ENCODE measurements at regions not wholly inside any gene's neighbourhood (a gene's known extent, or its start where the extent isn't known, plus 50 kb on each side); places are given as distances from the start of the nearest gene placed in this dataset.

GRCh38 chr3:154955907-154956533 is 124.1 kb upstream of the MME start:
- TF ChIP-seq PAX5 (IDR thresholded peaks at IDR 0.05; ENCODE audit: insufficient read depth, low read length, severe bottlenecking) (no peak), POLR2A (IDR thresholded peaks at IDR 0.05; ENCODE audit: low read depth, low read length) (no peak)
- DNase-seq (ENCODE audit: insufficient read length, low spot score) (no peak), FAIRE-seq (no peak)

GRCh38 chr3:154954757-154955156 is 125.4 kb upstream of the MME start:
- FAIRE-seq (no peak), DNase-seq (ENCODE audit: insufficient read length, low spot score) (no peak)

GRCh38 chr3:154953538-154953937 is 126.6 kb upstream of the MME start:
- no peak for DNase-seq (ENCODE audit: insufficient read length, low spot score)
- no peak for FAIRE-seq
- TF ChIP-seq POLR2A (IDR thresholded peaks at IDR 0.05; ENCODE audit: low read depth, low read length) (no peak), PAX5 (IDR thresholded peaks at IDR 0.05; ENCODE audit: insufficient read depth, low read length, severe bottlenecking) (no peak), POLR2AphosphoS5 (IDR thresholded peaks at IDR 0.05; ENCODE audit: low read depth, low read length) (no peak), POU2F2 (IDR thresholded peaks at IDR 0.05; ENCODE audit: low read depth, low read length) (no peak), SPI1 (IDR thresholded peaks at IDR 0.05; ENCODE audit: low read depth, low read length) (no peak), TAF1 (IDR thresholded peaks at IDR 0.05; ENCODE audit: low read depth, low read length) (no peak)

More at GRCh38 chr3:154954757-154955156, 125.4 kb upstream of the MME start:
- TF ChIP-seq POU2F2 (IDR thresholded peaks at IDR 0.05; ENCODE audit: low read depth, low read length) (no peak), SPI1 (IDR thresholded peaks at IDR 0.05; ENCODE audit: low read depth, low read length) (no peak), POLR2AphosphoS5 (IDR thresholded peaks at IDR 0.05; ENCODE audit: low read depth, low read length) (no peak), POLR2A (IDR thresholded peaks at IDR 0.05; ENCODE audit: low read depth, low read length) (no peak), TAF1 (IDR thresholded peaks at IDR 0.05; ENCODE audit: low read depth, low read length) (no peak), PAX5 (IDR thresholded peaks at IDR 0.05; ENCODE audit: insufficient read depth, low read length, severe bottlenecking) (no peak)

- FAIRE-seq (no peak), DNase-seq (ENCODE audit: insufficient read length, low spot score) (no peak)
- no peak for TF ChIP-seq TAF1 (IDR thresholded peaks at IDR 0.05; ENCODE audit: low read depth, low read length)
- TF ChIP-seq POU2F2 (IDR thresholded peaks at IDR 0.05; ENCODE audit: low read depth, low read length) = no peak
- TF ChIP-seq POLR2A (IDR thresholded peaks at IDR 0.05; ENCODE audit: low read depth, low read length) = no peak
- TF ChIP-seq POLR2AphosphoS5 (IDR thresholded peaks at IDR 0.05; ENCODE audit: low read depth, low read length) = no peak
- no peak for TF ChIP-seq SPI1 (IDR thresholded peaks at IDR 0.05; ENCODE audit: low read depth, low read length)
- TF ChIP-seq PAX5 (IDR thresholded peaks at IDR 0.05; ENCODE audit: insufficient read depth, low read length, severe bottlenecking) = no peak
These were observed 127.6 kb upstream of the MME start for GRCh38 chr3:154952553-154952952.

GRCh38 chr3:154943981-154944380 is 136.1 kb upstream of the MME start:
- FAIRE-seq (no peak), DNase-seq (ENCODE audit: insufficient read length, low spot score) (no peak)
- TF ChIP-seq SPI1 (IDR thresholded peaks at IDR 0.05; ENCODE audit: low read depth, low read length) (no peak), PAX5 (IDR thresholded peaks at IDR 0.05; ENCODE audit: insufficient read depth, low read length, severe bottlenecking) (no peak), POLR2A (IDR thresholded peaks at IDR 0.05; ENCODE audit: low read depth, low read length) (no peak), POU2F2 (IDR thresholded peaks at IDR 0.05; ENCODE audit: low read depth, low read length) (no peak), POLR2AphosphoS5 (IDR thresholded peaks at IDR 0.05; ENCODE audit: low read depth, low read length) (no peak), TAF1 (IDR thresholded peaks at IDR 0.05; ENCODE audit: low read depth, low read length) (no peak)

GRCh38 chr3:154942827-154943226 is 137.3 kb upstream of the MME start:
- FAIRE-seq = no peak
- TF ChIP-seq POLR2AphosphoS5 (IDR thresholded peaks at IDR 0.05; ENCODE audit: low read depth, low read length) (no peak), POLR2A (IDR thresholded peaks at IDR 0.05; ENCODE audit: low read depth, low read length) (no peak), TAF1 (IDR thresholded peaks at IDR 0.05; ENCODE audit: low read depth, low read length) (no peak), PAX5 (IDR thresholded peaks at IDR 0.05; ENCODE audit: insufficient read depth, low read length, severe bottlenecking) (no peak), POU2F2 (IDR thresholded peaks at IDR 0.05; ENCODE audit: low read depth, low read length) (no peak), SPI1 (IDR thresholded peaks at IDR 0.05; ENCODE audit: low read depth, low read length) (no peak)
- no peak for DNase-seq (ENCODE audit: insufficient read length, low spot score)

- no peak for FAIRE-seq
- no peak for TF ChIP-seq SPI1 (IDR thresholded peaks at IDR 0.05; ENCODE audit: low read depth, low read length)
- TF ChIP-seq POLR2AphosphoS5 (IDR thresholded peaks at IDR 0.05; ENCODE audit: low read depth, low read length) = no peak
- no peak for TF ChIP-seq PAX5 (IDR thresholded peaks at IDR 0.05; ENCODE audit: insufficient read depth, low read length, severe bottlenecking)
- TF ChIP-seq POU2F2 (IDR thresholded peaks at IDR 0.05; ENCODE audit: low read depth, low read length) = no peak
- no peak for TF ChIP-seq TAF1 (IDR thresholded peaks at IDR 0.05; ENCODE audit: low read depth, low read length)
- TF ChIP-seq POLR2A (IDR thresholded peaks at IDR 0.05; ENCODE audit: low read depth, low read length) = no peak
- DNase-seq (ENCODE audit: insufficient read length, low spot score) = no peak
These were observed 143.9 kb upstream of the MME start for GRCh38 chr3:154936196-154936595.

GRCh38 chr3:154933581-154933980 is 146.5 kb upstream of the MME start:
- FAIRE-seq = no peak
- DNase-seq (ENCODE audit: insufficient read length, low spot score) = no peak
- TF ChIP-seq POU2F2 (IDR thresholded peaks at IDR 0.05; ENCODE audit: low read depth, low read length) = no peak
- TF ChIP-seq PAX5 (IDR thresholded peaks at IDR 0.05; ENCODE audit: insufficient read depth, low read length, severe bottlenecking) = no peak
- TF ChIP-seq TAF1 (IDR thresholded peaks at IDR 0.05; ENCODE audit: low read depth, low read length) = no peak
- no peak for TF ChIP-seq SPI1 (IDR thresholded peaks at IDR 0.05; ENCODE audit: low read depth, low read length)
- TF ChIP-seq POLR2AphosphoS5 (IDR thresholded peaks at IDR 0.05; ENCODE audit: low read depth, low read length) = no peak
- no peak for TF ChIP-seq POLR2A (IDR thresholded peaks at IDR 0.05; ENCODE audit: low read depth, low read length)

GRCh38 chr3:154932633-154933032 is 147.5 kb upstream of the MME start:
- no peak for DNase-seq (ENCODE audit: insufficient read length, low spot score)
- FAIRE-seq = no peak
- no peak for TF ChIP-seq SPI1 (IDR thresholded peaks at IDR 0.05; ENCODE audit: low read depth, low read length)

- TF ChIP-seq TAF1 (IDR thresholded peaks at IDR 0.05; ENCODE audit: low read depth, low read length) (no peak), PAX5 (IDR thresholded peaks at IDR 0.05; ENCODE audit: insufficient read depth, low read length, severe bottlenecking) (no peak), POLR2AphosphoS5 (IDR thresholded peaks at IDR 0.05; ENCODE audit: low read depth, low read length) (no peak), POLR2A (IDR thresholded peaks at IDR 0.05; ENCODE audit: low read depth, low read length) (no peak), SPI1 (IDR thresholded peaks at IDR 0.05; ENCODE audit: low read depth, low read length) (no peak), POU2F2 (IDR thresholded peaks at IDR 0.05; ENCODE audit: low read depth, low read length) (no peak)
- DNase-seq (ENCODE audit: insufficient read length, low spot score) (no peak), FAIRE-seq (no peak)
These were observed 148.6 kb upstream of the MME start for GRCh38 chr3:154931484-154931883.
